ENCODE measurements at regions not wholly inside any gene's neighbourhood (a gene's known extent, or its start where the extent isn't known, plus 50 kb on each side); places are given as distances from the start of the nearest gene placed in this dataset.

DNA sequence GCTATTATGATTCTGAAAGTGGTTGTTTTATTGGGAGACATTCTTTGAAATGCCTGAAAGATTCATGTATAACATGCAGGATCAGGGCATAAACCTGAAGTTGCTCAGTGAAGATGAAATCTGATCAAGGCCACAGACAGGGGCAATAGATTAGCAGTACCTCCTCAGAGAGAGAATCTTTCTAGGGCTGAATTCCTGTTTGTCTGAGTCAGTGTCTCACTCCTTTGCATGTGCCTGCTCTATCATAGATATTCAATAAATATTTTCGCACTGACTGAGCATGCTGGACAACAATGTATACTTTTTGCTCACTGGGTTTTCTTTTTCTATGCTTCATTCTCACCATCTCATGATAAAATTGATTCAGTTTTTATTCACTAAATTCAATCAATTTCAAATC lies 49.8 kb upstream of the PFN2 start:
- no peaks in the 10 kb centered on the region for H3K9me3 ChIP-seq (ENCODE audit: control insufficient read depth, insufficient read depth, low read length)
- no peak overlapping the region for H3K27ac Mint-ChIP-seq
- H3K27me3 ChIP-seq (ENCODE audit: control insufficient read depth, insufficient read depth, low read length), result no peaks in the 10 kb centered on the region
- no peak overlapping the region for H3K4me3 Mint-ChIP-seq
- 90% methylated on average over 1 of the region's 1 CpG for WGBS (ENCODE audit: insufficient coverage)
- H3K27ac ChIP-seq (ENCODE audit: low read length), result no peak overlapping the region
- DNase-seq, result no peak
- H3K4me1 ChIP-seq (ENCODE audit: control insufficient read depth, insufficient read depth, low read length), result no peaks in the 10 kb centered on the region
- no peaks in the 10 kb centered on the region for H3K4me1 Mint-ChIP-seq
- intact Hi-C loops (cut with micrococcal nuclease), result no loop called here
- ATAC-seq, result no peak
- H3K36me3 ChIP-seq (ENCODE audit: control insufficient read depth, insufficient read depth, low read length), result no peaks in the 10 kb centered on the region
- H3K4me3 ChIP-seq (ENCODE audit: low read length), result no peak overlapping the region
- no peaks in the 10 kb centered on the region for H3K36me3 Mint-ChIP-seq
- H3K9me3 Mint-ChIP-seq, result no peaks in the 10 kb centered on the region
- H3K27me3 Mint-ChIP-seq (ENCODE audit: low read depth in 2 of 2), result peaks cover 6 to 32% of the 10 kb centered on the region in 2 donors
- TF ChIP-seq, protein P1, sequence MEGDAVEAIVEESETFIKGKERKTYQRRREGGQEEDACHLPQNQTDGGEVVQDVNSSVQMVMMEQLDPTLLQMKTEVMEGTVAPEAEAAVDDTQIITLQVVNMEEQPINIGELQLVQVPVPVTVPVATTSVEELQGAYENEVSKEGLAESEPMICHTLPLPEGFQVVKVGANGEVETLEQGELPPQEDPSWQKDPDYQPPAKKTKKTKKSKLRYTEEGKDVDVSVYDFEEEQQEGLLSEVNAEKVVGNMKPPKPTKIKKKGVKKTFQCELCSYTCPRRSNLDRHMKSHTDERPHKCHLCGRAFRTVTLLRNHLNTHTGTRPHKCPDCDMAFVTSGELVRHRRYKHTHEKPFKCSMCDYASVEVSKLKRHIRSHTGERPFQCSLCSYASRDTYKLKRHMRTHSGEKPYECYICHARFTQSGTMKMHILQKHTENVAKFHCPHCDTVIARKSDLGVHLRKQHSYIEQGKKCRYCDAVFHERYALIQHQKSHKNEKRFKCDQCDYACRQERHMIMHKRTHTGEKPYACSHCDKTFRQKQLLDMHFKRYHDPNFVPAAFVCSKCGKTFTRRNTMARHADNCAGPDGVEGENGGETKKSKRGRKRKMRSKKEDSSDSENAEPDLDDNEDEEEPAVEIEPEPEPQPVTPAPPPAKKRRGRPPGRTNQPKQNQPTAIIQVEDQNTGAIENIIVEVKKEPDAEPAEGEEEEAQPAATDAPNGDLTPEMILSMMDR (IDR thresholded peaks at IDR 0.05), result no peak

Data from natural killer cell (primary cell).